ENCODE measurements at regions not wholly inside any gene's neighbourhood (a gene's known extent, or its start where the extent isn't known, plus 50 kb on each side); places are given as distances from the start of the nearest gene placed in this dataset.

DNA sequence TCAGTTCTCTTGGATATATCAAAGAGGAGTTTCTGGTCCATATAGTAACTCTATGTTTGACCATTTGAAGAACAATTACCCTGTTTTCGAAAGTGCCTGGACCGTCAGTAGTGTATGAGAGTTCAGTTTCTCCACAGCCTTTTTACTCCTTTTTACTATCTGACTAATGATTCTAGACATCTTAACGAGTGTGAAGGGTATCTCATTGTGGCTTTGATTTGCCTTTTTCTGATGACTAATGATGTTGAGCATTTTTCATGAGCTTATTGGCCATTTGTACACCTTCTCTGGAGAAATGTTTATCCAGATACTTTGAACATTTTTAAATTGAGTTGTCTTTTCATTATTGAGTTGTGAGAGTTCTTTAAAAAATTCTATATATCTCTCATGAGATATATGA, 114.9 kb upstream of the ATXN1 start (continued):
- TF ChIP-seq, protein P1, sequence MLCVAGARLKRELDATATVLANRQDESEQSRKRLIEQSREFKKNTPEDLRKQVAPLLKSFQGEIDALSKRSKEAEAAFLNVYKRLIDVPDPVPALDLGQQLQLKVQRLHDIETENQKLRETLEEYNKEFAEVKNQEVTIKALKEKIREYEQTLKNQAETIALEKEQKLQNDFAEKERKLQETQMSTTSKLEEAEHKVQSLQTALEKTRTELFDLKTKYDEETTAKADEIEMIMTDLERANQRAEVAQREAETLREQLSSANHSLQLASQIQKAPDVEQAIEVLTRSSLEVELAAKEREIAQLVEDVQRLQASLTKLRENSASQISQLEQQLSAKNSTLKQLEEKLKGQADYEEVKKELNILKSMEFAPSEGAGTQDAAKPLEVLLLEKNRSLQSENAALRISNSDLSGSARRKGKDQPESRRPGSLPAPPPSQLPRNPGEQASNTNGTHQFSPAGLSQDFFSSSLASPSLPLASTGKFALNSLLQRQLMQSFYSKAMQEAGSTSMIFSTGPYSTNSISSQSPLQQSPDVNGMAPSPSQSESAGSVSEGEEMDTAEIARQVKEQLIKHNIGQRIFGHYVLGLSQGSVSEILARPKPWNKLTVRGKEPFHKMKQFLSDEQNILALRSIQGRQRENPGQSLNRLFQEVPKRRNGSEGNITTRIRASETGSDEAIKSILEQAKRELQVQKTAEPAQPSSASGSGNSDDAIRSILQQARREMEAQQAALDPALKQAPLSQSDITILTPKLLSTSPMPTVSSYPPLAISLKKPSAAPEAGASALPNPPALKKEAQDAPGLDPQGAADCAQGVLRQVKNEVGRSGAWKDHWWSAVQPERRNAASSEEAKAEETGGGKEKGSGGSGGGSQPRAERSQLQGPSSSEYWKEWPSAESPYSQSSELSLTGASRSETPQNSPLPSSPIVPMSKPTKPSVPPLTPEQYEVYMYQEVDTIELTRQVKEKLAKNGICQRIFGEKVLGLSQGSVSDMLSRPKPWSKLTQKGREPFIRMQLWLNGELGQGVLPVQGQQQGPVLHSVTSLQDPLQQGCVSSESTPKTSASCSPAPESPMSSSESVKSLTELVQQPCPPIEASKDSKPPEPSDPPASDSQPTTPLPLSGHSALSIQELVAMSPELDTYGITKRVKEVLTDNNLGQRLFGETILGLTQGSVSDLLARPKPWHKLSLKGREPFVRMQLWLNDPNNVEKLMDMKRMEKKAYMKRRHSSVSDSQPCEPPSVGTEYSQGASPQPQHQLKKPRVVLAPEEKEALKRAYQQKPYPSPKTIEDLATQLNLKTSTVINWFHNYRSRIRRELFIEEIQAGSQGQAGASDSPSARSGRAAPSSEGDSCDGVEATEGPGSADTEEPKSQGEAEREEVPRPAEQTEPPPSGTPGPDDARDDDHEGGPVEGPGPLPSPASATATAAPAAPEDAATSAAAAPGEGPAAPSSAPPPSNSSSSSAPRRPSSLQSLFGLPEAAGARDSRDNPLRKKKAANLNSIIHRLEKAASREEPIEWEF (IDR thresholded peaks at IDR 0.05; ENCODE audit: insufficient replicate concordance, low read depth, low read length), result no peak
- no peak for TF ChIP-seq ZNF24 (IDR thresholded peaks at IDR 0.05)

DNA sequence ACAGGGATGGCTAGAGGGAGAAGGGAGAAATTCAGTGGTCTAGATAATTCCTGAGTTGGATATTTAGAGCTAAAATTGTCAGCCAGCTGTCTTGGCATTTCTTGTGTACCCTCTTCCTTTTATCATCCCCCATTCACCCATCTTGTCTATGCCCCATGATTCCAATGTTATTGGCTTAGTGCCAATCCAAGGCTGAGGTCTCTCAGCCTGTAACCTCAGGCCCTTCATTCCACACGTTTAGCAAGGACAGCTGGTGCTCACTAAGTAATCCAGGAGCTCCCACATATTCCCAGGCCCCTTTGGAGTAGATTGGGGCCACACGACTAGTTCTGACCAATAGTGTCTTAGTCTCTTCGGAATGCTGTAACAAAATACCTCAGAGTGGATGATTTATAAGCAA, 112.4 kb upstream of the ATXN1 start:
- POLR2A ChIA-PET, result interaction anchor here (0.7 kb wide), 1 partner anchor 100 kb away, joined by 5 read pairs; no protein-coding TSS in a partner anchor
- BruUV-seq (replicated peaks), result no TSS peak
- Histone ChIP-seq H3K36me3 (ENCODE audit: control insufficient read depth in 2 of 2, insufficient read depth in 2 of 2, low read length in 1 of 2) (no peaks in the 10 kb centered on the region), H2AFZ (ENCODE audit: control insufficient read depth, low read depth, low read length) (no peak overlapping the region), H3K79me2 (ENCODE audit: control insufficient read depth, insufficient read depth, low read length) (no peaks in the 10 kb centered on the region), H3K9me3 (replicated peaks; ENCODE audit: control insufficient read depth, insufficient read depth, low read length) (no peaks in the 10 kb centered on the region; the same call in 2 of the 3 replicates), H4K20me1 (ENCODE audit: control insufficient read depth, insufficient read depth) (no peaks in the 10 kb centered on the region), H3K27me3 (replicated peaks in 1 of 2; ENCODE audit: control insufficient read depth in 2 of 2, insufficient read depth in 2 of 2, low read length in 1 of 2) (no peaks in the 10 kb centered on the region; a peak in 1 of 4 replicates), H3K4me3 (no peak overlapping the region), H3K4me2 (ENCODE audit: control insufficient read depth, insufficient read depth) (no peak overlapping the region), H3K4me1 (ENCODE audit: control insufficient read depth, insufficient read depth, low read length) (no peaks in the 10 kb centered on the region), H3K27ac (ENCODE audit: control insufficient read depth, insufficient read depth) (no peak overlapping the region), H3K9ac (ENCODE audit: control insufficient read depth, insufficient read depth, low read length) (no peak overlapping the region)
- WGBS (ENCODE audit: insufficient coverage, insufficient replicate concordance, low lambda C conversion rate, missing lambda C conversion rate), result 49% methylated on average over 3 of the region's 3 CpGs
- FAIRE-seq (no peak), DNase-seq (ENCODE audit: low read depth, low spot score) (no peak), ATAC-seq (no peak)
- in situ Hi-C loops (cut with MboI), result no loop called here
- SMC1A ChIA-PET (ENCODE audit: uncharacterized antibody, unreplicated experiment), result interaction anchor here (1.0 to 3.9 kb wide), 3 partner anchors 10 to 109 kb away, joined by 3 to 17 read pairs (median 4); no protein-coding TSS in a partner anchor
- intact Hi-C loops (cut with micrococcal nuclease; ENCODE audit: unreplicated experiment), result no loop called here
- CTCF ChIA-PET, result interaction anchor here (2.0 to 2.6 kb wide), 2 partner anchors 9 to 110 kb away, joined by 5 to 11 read pairs; no protein-coding TSS in a partner anchor
- RAD21 ChIA-PET (ENCODE audit: unreplicated experiment), result interaction anchor here (1.2 to 2.1 kb wide), 3 partner anchors 103 to 110 kb away, joined by 3 to 6 read pairs (median 4); no protein-coding TSS in a partner anchor
- TF ChIP-seq IRF4 (IDR thresholded peaks at IDR 0.05; ENCODE audit: low read depth, low read length) (no peak), RFX5 (IDR thresholded peaks at IDR 0.05; ENCODE audit: low read depth, low read length) (no peak), KLF5 (IDR thresholded peaks at IDR 0.05; ENCODE audit: partially characterized antibody) (no peak), BMI1 (IDR thresholded peaks at IDR 0.05; ENCODE audit: borderline replicate concordance) (no peak), PAX8 (IDR thresholded peaks at IDR 0.05) (no peak), JUND (IDR thresholded peaks at IDR 0.05; ENCODE audit: low read depth, low read length) (no peak), TBL1XR1 (IDR thresholded peaks at IDR 0.05; ENCODE audit: low read depth, low read length) (no peak), RAD51 (IDR thresholded peaks at IDR 0.05) (no peak)
- TF ChIP-seq, protein P2, sequence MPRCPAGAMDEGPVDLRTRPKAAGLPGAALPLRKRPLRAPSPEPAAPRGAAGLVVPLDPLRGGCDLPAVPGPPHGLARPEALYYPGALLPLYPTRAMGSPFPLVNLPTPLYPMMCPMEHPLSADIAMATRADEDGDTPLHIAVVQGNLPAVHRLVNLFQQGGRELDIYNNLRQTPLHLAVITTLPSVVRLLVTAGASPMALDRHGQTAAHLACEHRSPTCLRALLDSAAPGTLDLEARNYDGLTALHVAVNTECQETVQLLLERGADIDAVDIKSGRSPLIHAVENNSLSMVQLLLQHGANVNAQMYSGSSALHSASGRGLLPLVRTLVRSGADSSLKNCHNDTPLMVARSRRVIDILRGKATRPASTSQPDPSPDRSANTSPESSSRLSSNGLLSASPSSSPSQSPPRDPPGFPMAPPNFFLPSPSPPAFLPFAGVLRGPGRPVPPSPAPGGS (IDR thresholded peaks at IDR 0.05; ENCODE audit: borderline replicate concordance, insufficient read depth, low read depth, low read length, poor library complexity, severe bottlenecking), result no peak
- TF ChIP-seq, protein P3, sequence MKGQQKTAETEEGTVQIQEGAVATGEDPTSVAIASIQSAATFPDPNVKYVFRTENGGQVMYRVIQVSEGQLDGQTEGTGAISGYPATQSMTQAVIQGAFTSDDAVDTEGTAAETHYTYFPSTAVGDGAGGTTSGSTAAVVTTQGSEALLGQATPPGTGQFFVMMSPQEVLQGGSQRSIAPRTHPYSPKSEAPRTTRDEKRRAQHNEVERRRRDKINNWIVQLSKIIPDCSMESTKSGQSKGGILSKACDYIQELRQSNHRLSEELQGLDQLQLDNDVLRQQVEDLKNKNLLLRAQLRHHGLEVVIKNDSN (IDR thresholded peaks at IDR 0.05; ENCODE audit: borderline replicate concordance, extremely low read length, insufficient read depth, low read depth, low read length), result no peak
- TF ChIP-seq, protein P4, sequence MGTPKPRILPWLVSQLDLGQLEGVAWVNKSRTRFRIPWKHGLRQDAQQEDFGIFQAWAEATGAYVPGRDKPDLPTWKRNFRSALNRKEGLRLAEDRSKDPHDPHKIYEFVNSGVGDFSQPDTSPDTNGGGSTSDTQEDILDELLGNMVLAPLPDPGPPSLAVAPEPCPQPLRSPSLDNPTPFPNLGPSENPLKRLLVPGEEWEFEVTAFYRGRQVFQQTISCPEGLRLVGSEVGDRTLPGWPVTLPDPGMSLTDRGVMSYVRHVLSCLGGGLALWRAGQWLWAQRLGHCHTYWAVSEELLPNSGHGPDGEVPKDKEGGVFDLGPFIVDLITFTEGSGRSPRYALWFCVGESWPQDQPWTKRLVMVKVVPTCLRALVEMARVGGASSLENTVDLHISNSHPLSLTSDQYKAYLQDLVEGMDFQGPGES (IDR thresholded peaks at IDR 0.05), result no peak
